ENCODE measurements at regions not wholly inside any gene's neighbourhood (a gene's known extent, or its start where the extent isn't known, plus 50 kb on each side); places are given as distances from the start of the nearest gene placed in this dataset.
"Not testable (repeated sequence)": the region's sequence is repeated elsewhere in the genome, so short reads cannot be mapped to it uniquely, and the experiment has no call there.

GRCh38 chr4:85028910-85029309, 62.4 kb upstream of the WDFY3 start:
- H3K4me3 ChIP-seq (ENCODE audit: low read depth, low read length, poor library complexity, severe bottlenecking): no peak overlapping the region
- DNase-seq (ENCODE audit: low spot score): peak; percentile 1
- no TSS peak for BruUV-seq (replicated peaks)
- no peaks in the 10 kb centered on the region for H3K4me1 ChIP-seq (ENCODE audit: insufficient read depth, low read length, poor library complexity, severe bottlenecking)
- POLR2A ChIA-PET (ENCODE audit: low non-redundant PET): no interaction called here
- H3K27ac ChIP-seq (ENCODE audit: low read depth, low read length, poor library complexity, severe bottlenecking): no peak overlapping the region
- H3K36me3 ChIP-seq (ENCODE audit: insufficient read depth, low read length, poor library complexity, severe bottlenecking): no peaks in the 10 kb centered on the region
- CTCF ChIA-PET: no interaction called here
- H3K27me3 ChIP-seq (replicated peaks; ENCODE audit: insufficient read depth, low read depth, low read length, poor library complexity): no peaks in the 10 kb centered on the region
- H3K9me3 ChIP-seq (ENCODE audit: low read depth, low read length, poor library complexity, severe bottlenecking): no peaks in the 10 kb centered on the region
- intact Hi-C loops (cut with micrococcal nuclease; ENCODE audit: unreplicated experiment): no loop called here
- TF ChIP-seq EZH2 (IDR thresholded peaks at IDR 0.05; ENCODE audit: borderline replicate concordance, low read depth, low read length, poor library complexity, severe bottlenecking): no peak
- TF ChIP-seq, protein P1, sequence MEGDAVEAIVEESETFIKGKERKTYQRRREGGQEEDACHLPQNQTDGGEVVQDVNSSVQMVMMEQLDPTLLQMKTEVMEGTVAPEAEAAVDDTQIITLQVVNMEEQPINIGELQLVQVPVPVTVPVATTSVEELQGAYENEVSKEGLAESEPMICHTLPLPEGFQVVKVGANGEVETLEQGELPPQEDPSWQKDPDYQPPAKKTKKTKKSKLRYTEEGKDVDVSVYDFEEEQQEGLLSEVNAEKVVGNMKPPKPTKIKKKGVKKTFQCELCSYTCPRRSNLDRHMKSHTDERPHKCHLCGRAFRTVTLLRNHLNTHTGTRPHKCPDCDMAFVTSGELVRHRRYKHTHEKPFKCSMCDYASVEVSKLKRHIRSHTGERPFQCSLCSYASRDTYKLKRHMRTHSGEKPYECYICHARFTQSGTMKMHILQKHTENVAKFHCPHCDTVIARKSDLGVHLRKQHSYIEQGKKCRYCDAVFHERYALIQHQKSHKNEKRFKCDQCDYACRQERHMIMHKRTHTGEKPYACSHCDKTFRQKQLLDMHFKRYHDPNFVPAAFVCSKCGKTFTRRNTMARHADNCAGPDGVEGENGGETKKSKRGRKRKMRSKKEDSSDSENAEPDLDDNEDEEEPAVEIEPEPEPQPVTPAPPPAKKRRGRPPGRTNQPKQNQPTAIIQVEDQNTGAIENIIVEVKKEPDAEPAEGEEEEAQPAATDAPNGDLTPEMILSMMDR (conservative IDR thresholded peaks at IDR 0.05; ENCODE audit: low read depth, low read length): no peak

DNA sequence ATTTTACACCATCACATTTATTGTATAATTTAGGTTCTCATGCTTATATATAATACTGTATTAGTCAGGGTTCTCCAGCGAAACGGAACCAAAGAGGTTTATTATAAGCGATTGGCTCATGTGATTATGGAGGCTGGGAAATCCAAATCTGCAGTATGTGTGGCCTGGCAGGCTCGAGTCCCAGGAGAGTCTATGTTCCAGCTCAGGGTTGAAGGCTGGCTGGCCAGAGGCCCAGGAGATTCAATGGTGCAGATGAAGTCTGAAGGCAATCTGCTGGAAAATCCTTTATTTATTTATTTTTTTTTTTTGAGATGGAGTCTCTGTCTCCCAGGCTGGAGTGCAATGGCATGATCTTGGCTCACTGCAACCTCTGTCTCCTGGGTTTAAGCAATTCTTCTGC, 63.0 kb upstream of the WDFY3 start:
- no peak for DNase-seq (ENCODE audit: low spot score)
- TF ChIP-seq EZH2 (IDR thresholded peaks at IDR 0.05; ENCODE audit: borderline replicate concordance, low read depth, low read length, poor library complexity, severe bottlenecking): no peak
- CTCF ChIA-PET: no interaction called here
- Histone ChIP-seq H3K36me3 (ENCODE audit: insufficient read depth, low read length, poor library complexity, severe bottlenecking) (no peaks in the 10 kb centered on the region), H3K9me3 (ENCODE audit: low read depth, low read length, poor library complexity, severe bottlenecking) (no peaks in the 10 kb centered on the region), H3K4me1 (ENCODE audit: insufficient read depth, low read length, poor library complexity, severe bottlenecking) (no peaks in the 10 kb centered on the region), H3K27me3 (replicated peaks; ENCODE audit: insufficient read depth, low read depth, low read length, poor library complexity) (no peaks in the 10 kb centered on the region), H3K27ac (ENCODE audit: low read depth, low read length, poor library complexity, severe bottlenecking) (no peak overlapping the region), H3K4me3 (ENCODE audit: low read depth, low read length, poor library complexity, severe bottlenecking) (no peak overlapping the region)
- BruUV-seq (replicated peaks): no TSS peak
- POLR2A ChIA-PET (ENCODE audit: low non-redundant PET): no interaction called here
- intact Hi-C loops (cut with micrococcal nuclease; ENCODE audit: unreplicated experiment): no loop called here

DNA sequence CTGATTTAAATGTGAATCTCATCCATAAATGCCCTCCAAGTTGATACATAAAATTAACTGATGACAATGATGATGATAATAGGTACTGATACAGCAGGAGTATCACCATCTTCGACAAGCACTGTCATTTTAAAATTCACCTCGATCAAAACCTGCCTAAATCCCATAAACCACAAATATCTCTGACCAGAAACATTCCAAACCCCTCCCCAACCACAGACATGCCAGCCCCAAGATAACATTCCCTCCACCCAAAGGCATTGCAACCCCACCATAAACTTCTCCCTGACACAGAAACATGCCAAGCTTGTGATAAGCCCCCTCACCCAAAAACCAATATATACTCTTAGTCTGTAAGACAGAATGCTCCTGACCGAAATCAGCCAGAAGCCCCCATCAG, 63.7 kb upstream of the WDFY3 start:
- POLR2A ChIA-PET (ENCODE audit: low non-redundant PET): no interaction called here
- H3K9me3 ChIP-seq (ENCODE audit: low read depth, low read length, poor library complexity, severe bottlenecking): no peaks in the 10 kb centered on the region
- intact Hi-C loops (cut with micrococcal nuclease; ENCODE audit: unreplicated experiment): no loop called here
- H3K27ac ChIP-seq (ENCODE audit: low read depth, low read length, poor library complexity, severe bottlenecking): no peak overlapping the region
- BruUV-seq (replicated peaks): no TSS peak
- DNase-seq (ENCODE audit: low spot score): no peak
- TF ChIP-seq, protein P1 (conservative IDR thresholded peaks at IDR 0.05; ENCODE audit: low read depth, low read length): no peak
- no peak for TF ChIP-seq EZH2 (IDR thresholded peaks at IDR 0.05; ENCODE audit: borderline replicate concordance, low read depth, low read length, poor library complexity, severe bottlenecking)
- no peaks in the 10 kb centered on the region for H3K36me3 ChIP-seq (ENCODE audit: insufficient read depth, low read length, poor library complexity, severe bottlenecking)
- H3K4me3 ChIP-seq (ENCODE audit: low read depth, low read length, poor library complexity, severe bottlenecking): no peak overlapping the region
- H3K27me3 ChIP-seq (replicated peaks; ENCODE audit: insufficient read depth, low read depth, low read length, poor library complexity): no peaks in the 10 kb centered on the region
- CTCF ChIA-PET: no interaction called here
- H3K4me1 ChIP-seq (ENCODE audit: insufficient read depth, low read length, poor library complexity, severe bottlenecking): no peaks in the 10 kb centered on the region

- H3K27me3 ChIP-seq (replicated peaks; ENCODE audit: insufficient read depth, low read depth, low read length, poor library complexity); CTCF ChIA-PET; BruUV-seq (replicated peaks); H3K27ac ChIP-seq (ENCODE audit: low read depth, low read length, poor library complexity, severe bottlenecking); H3K4me1 ChIP-seq (ENCODE audit: insufficient read depth, low read length, poor library complexity, severe bottlenecking); H3K4me3 ChIP-seq (ENCODE audit: low read depth, low read length, poor library complexity, severe bottlenecking); intact Hi-C loops (cut with micrococcal nuclease; ENCODE audit: unreplicated experiment); H3K9me3 ChIP-seq (ENCODE audit: low read depth, low read length, poor library complexity, severe bottlenecking); DNase-seq (ENCODE audit: low spot score); POLR2A ChIA-PET (ENCODE audit: low non-redundant PET); H3K36me3 ChIP-seq (ENCODE audit: insufficient read depth, low read length, poor library complexity, severe bottlenecking): not testable (repeated sequence)
Observed at GRCh38 chr4:85033838-85034237, 67.3 kb upstream of the WDFY3 start.
